Heart left ventricle (tissue), 16 donors: ENCODE measurements at regions not wholly inside any gene's neighbourhood (a gene's known extent, or its start where the extent isn't known, plus 50 kb on each side); places are given as distances from the start of the nearest gene placed in this dataset.
"Not testable (repeated sequence)": the region's sequence is repeated elsewhere in the genome, so short reads cannot be mapped to it uniquely, and the experiment has no call there.

Experiments used
- ATAC-seq, 4 donors: fragments of 200-7000 bp; cut with Tn5 transposase; one replicate each; pipeline ENCODE4 v1.9.1; 2020 to 2022; ENCODE audit warnings: moderate library complexity in 4 of 4, mild to moderate bottlenecking in 3 of 4, moderate number of reproducible peaks in 1 of 4
- DNase-seq, 5 donors: peaks; one replicate each; pipeline ENCODE4 v3.0.0-alpha.2; 2020
- H3K27ac ChIP-seq, 12 donors: fragments of 200-600 bp; sonication (generic) in 4 of 12; one replicate each; pipeline versions ENCODE4 v1.5.0 to v1.8.0; 2016 to 2022; ENCODE audit warnings: mild to moderate bottlenecking in 2 of 12
- H3K27me3 ChIP-seq, 9 donors: fragments of 200-600 bp; sonication (generic) in 2 of 9; one replicate each; pipeline versions ENCODE4 v1.5.1 to v1.8.0; 2016 to 2022; ENCODE audit warnings: mild to moderate bottlenecking in 3 of 9
- H3K36me3 ChIP-seq, 9 donors: fragments of 200-600 bp; sonication (generic) in 2 of 9; one replicate each; pipeline versions ENCODE4 v1.5.0 to v1.8.0; 2018 to 2022; ENCODE audit warnings: mild to moderate bottlenecking in 2 of 9
- H3K4me1 ChIP-seq, 12 donors: fragments of 200-600 bp; sonication (generic) in 4 of 12; one replicate each; pipeline versions ENCODE4 v1.5.0 to v1.8.0; 2016 to 2022; ENCODE audit warnings: mild to moderate bottlenecking in 3 of 12
- H3K4me3 ChIP-seq, 12 donors: fragments of 200-600 bp; sonication (generic) in 4 of 12; one replicate each; pipeline versions ENCODE4 v1.5.0 to v1.8.0; 2017 to 2022; ENCODE audit warnings: mild to moderate bottlenecking in 9 of 12, moderate library complexity in 4 of 12
- H3K9me3 ChIP-seq, 12 donors: fragments of 200-600 bp; sonication (generic) in 4 of 12; one replicate each; pipeline versions ENCODE4 v1.5.0 to v1.8.0; 2016 to 2022; ENCODE audit warnings: mild to moderate bottlenecking in 1 of 12
- CTCF ChIP-seq, 12 donors: fragments of 200-600 bp; sonication (generic) in 4 of 12; IDR thresholded peaks; one replicate each; pipeline versions ENCODE4 v1.5.0 to v1.8.0; 2018 to 2022; ENCODE audit warnings: antibody characterized with exemption in 12 of 12, mild to moderate bottlenecking in 5 of 12
- POLR2A ChIP-seq, 2 donors: fragments of 450-650 bp; IDR thresholded peaks; one replicate each; pipeline ENCODE4 v1.6.1; 2017; ENCODE audit warnings: antibody characterized with exemption in 2 of 2, mild to moderate bottlenecking in 2 of 2, moderate library complexity in 2 of 2
- WGBS, 4 donors: extraction: QIAGEN DNeasy Blood & Tissue Kit in 2 of 4; methylation state at CpG; one replicate each; pipeline versions ENCODE4 v1.1.5 to v1.1.7; 2013 to 2018; 5-methylcytosine and 5-hydroxymethylcytosine counted together
- intact Hi-C, 10 donors: fragments of 100-400 bp; cut with DNase I; formaldehyde crosslinking; loops; one replicate each; pipeline versions ENCODE4 v1.11.1 to v1.14.2; 2022
- donor health status: ischemic (EF 13 %, LVEDD 7.1; RV severe dilation, severe dysfunction).
- donor health status: healthy with polysubstance abuse.
- donor health status: DM: no; HTN: yes; CAD: no.
- donor health status: DM: no; HTN: no; CAD: no.
- donor health status: ischemic (EF 25% LVEDD 6.9; RV normal size, moderate dysfunction).
- donor health status: ischemic (EF 25% LVEDD 5.7; RV mildly dilated, moderate dysfunction).
- donor health status: healthy.
- donor health status: DM: yes; HTN: yes; CAD: no.
- donor health status: ischemic (EF 35%, LVEDD 5.7; RV mildly dilated, moderate dysfunction).
- donor health status: nonischemic (EF 11% LVEDD 7.7; RV severe dilation, severe dysfunction).
- donor health status: DM: yes; HTN: yes; CAD: no.
- donor health status: PGD.
- donor health status: ischemic (EF 29% LVEDD 5.4; RV normal size, mild dysfunction).
- donor health status: nonischemic (EF 23%, LVEDD 6.1; RV moderate dilation, normal function).

- Histone ChIP-seq H3K9me3 (peaks cover 0 to 24% (median 1%) of the 10 kb centered on the region in 12 donors), H3K36me3 (no peaks in the 10 kb centered on the region), H3K27me3 (no peaks in the 10 kb centered on the region), H3K4me3 (no peak overlapping the region), H3K27ac (no peak overlapping the region), H3K4me1 (no peaks in the 10 kb centered on the region)
- ATAC-seq (no peak), DNase-seq (no peak)
- TF ChIP-seq CTCF (IDR thresholded peaks at IDR 0.05): peak in 3 of 12 donors; percentile 25 to 43 (median 40)
- no peak for TF ChIP-seq POLR2A (IDR thresholded peaks at IDR 0.05)
- WGBS, 4 donors: 88 to 93% (median 91%) methylated on average over 2 of the region's 2 CpGs
- intact Hi-C loops: no loop called here
Observed at GRCh38 chr15:47116698-47117097, 600.6 kb upstream of the SEMA6D start.

GRCh38 chr15:47119349-47119748, 598.0 kb upstream of the SEMA6D start:
- Histone ChIP-seq H3K36me3 (no peaks in the 10 kb centered on the region), H3K27ac (no peak overlapping the region), H3K4me3 (no peak overlapping the region), H3K4me1 (no peaks in the 10 kb centered on the region), H3K9me3 (peaks cover 0 to 26% (median 3%) of the 10 kb centered on the region in 12 donors), H3K27me3 (no peaks in the 10 kb centered on the region)
- intact Hi-C loops: no loop called here
- ATAC-seq (no peak), DNase-seq (no peak)
- TF ChIP-seq POLR2A (IDR thresholded peaks at IDR 0.05) (no peak), CTCF (IDR thresholded peaks at IDR 0.05) (no peak)

DNA sequence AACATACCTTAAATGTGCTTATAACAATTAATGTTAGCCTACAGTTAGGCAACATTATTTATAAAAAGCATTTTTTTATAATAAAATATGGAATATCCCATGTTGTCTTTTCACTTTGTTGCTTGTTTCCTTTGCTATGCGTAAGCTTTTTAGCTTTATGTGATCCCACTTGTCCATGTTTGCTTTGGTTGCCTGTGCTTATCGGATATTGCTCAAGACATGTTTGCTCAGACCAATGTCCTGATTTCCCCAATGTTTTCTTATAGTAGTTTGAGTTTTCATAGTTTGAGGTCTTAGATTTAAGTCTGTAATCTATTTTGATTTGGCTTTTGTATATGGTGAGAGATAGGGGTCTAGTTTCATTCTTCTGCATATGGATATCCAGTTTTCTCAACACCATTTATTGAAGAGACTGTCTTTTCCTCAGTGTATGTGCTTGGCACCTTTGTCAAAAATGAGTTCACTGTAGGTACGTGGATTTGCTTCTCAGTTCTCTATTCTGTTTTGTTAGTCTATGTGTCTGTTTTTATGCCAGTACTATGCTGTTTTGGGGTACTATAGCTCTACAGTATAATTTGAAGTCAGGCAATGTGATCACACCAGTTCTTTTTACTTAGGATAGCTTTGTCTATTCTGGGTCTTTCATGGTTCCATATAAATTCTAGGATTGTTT, 592.7 kb upstream of the SEMA6D start:
- H3K36me3 ChIP-seq: no peaks in the 10 kb centered on the region
- 82 to 90% (median 86%) methylated on average over 3 of the region's 3 CpGs for WGBS, 4 donors
- ATAC-seq: no peak
- H3K27ac ChIP-seq: no peak overlapping the region
- no peak overlapping the region for H3K4me3 ChIP-seq
- TF ChIP-seq POLR2A (IDR thresholded peaks at IDR 0.05) (no peak), CTCF (IDR thresholded peaks at IDR 0.05) (no peak)
- no peaks in the 10 kb centered on the region for H3K27me3 ChIP-seq
- H3K4me1 ChIP-seq: no peaks in the 10 kb centered on the region
- DNase-seq: no peak
- peaks cover 0 to 42% (median 3%) of the 10 kb centered on the region in 12 donors for H3K9me3 ChIP-seq
- intact Hi-C loops: no loop called here

- TF ChIP-seq POLR2A (IDR thresholded peaks at IDR 0.05) (no peak), CTCF (IDR thresholded peaks at IDR 0.05) (no peak)
- H3K9me3 ChIP-seq: peaks cover 0 to 26% (median 0%) of the 10 kb centered on the region in 12 donors
- H3K27me3 ChIP-seq: no peaks in the 10 kb centered on the region
- no peak for DNase-seq
- no peak for ATAC-seq
- 80 to 90% (median 86%) methylated on average over 3 of the region's 3 CpGs for WGBS, 4 donors
- no peak overlapping the region for H3K4me3 ChIP-seq
- H3K27ac ChIP-seq: no peak overlapping the region
- intact Hi-C loops: no loop called here
- no peaks in the 10 kb centered on the region for H3K4me1 ChIP-seq
- no peaks in the 10 kb centered on the region for H3K36me3 ChIP-seq
Observed at GRCh38 chr15:47129033-47129432, 588.3 kb upstream of the SEMA6D start.

- WGBS, 4 donors: 88 to 97% (median 92%) methylated on average over 3 to 7 of the region's 7 CpGs
- DNase-seq: not testable (repeated sequence)
Observed at GRCh38 chr15:47131450-47131849, 585.9 kb upstream of the SEMA6D start.

More at GRCh38 chr15:47131450-47131849, 585.9 kb upstream of the SEMA6D start:
- H3K4me1 ChIP-seq, H3K27ac ChIP-seq, ATAC-seq, intact Hi-C loops, H3K36me3 ChIP-seq, H3K4me3 ChIP-seq, H3K27me3 ChIP-seq: not testable (repeated sequence)
- H3K9me3 ChIP-seq: peaks cover 0 to 26% (median 0%) of the 10 kb centered on the region in 12 donors
